ENCODE measurements at regions not wholly inside any gene's neighbourhood (a gene's known extent, or its start where the extent isn't known, plus 50 kb on each side); places are given as distances from the start of the nearest gene placed in this dataset.

- TF ChIP-seq, protein P1, sequence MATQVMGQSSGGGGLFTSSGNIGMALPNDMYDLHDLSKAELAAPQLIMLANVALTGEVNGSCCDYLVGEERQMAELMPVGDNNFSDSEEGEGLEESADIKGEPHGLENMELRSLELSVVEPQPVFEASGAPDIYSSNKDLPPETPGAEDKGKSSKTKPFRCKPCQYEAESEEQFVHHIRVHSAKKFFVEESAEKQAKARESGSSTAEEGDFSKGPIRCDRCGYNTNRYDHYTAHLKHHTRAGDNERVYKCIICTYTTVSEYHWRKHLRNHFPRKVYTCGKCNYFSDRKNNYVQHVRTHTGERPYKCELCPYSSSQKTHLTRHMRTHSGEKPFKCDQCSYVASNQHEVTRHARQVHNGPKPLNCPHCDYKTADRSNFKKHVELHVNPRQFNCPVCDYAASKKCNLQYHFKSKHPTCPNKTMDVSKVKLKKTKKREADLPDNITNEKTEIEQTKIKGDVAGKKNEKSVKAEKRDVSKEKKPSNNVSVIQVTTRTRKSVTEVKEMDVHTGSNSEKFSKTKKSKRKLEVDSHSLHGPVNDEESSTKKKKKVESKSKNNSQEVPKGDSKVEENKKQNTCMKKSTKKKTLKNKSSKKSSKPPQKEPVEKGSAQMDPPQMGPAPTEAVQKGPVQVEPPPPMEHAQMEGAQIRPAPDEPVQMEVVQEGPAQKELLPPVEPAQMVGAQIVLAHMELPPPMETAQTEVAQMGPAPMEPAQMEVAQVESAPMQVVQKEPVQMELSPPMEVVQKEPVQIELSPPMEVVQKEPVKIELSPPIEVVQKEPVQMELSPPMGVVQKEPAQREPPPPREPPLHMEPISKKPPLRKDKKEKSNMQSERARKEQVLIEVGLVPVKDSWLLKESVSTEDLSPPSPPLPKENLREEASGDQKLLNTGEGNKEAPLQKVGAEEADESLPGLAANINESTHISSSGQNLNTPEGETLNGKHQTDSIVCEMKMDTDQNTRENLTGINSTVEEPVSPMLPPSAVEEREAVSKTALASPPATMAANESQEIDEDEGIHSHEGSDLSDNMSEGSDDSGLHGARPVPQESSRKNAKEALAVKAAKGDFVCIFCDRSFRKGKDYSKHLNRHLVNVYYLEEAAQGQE (IDR thresholded peaks at IDR 0.05; ENCODE audit: low read depth), result no peak
- TF ChIP-seq ZNF274 (IDR thresholded peaks at IDR 0.05; ENCODE audit: low read depth, low read length) (no peak), SRF (IDR thresholded peaks at IDR 0.05; ENCODE audit: low read depth) (no peak)
These were observed 915.4 kb downstream of the GATA3 start (continued) for GRCh38 chr10:8969853-8970252.

DNA sequence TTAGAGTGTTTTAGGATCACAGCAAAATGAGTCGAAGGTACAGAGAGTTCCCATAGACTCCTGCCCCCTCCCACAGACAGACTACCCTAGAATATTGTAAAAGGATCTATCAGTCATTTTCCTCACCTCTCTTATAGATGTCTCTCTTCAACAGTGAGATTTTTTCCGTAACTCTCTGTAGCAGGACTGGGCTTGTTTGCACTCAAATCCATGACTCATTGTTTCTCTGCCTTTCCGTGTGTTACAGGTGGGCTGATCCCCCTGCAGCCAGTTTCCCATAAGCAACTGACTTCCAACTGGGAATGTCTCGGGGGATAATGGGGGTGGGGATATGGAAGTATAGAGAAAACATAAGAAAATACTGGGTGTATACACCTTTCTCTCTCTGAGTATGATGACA lies 921.0 kb downstream of the GATA3 start:
- Histone ChIP-seq H3K9me3 (ENCODE audit: control insufficient read depth in 1 of 2, insufficient read depth in 1 of 2, low read depth in 1 of 2, low read length in 2 of 2) (peaks cover 7 to 36% of the 10 kb centered on the region in 2 experiments; a peak in 2 of 4 replicates), H3K9me2 (ENCODE audit: insufficient read depth) (no peaks in the 10 kb centered on the region), H4K20me1 (ENCODE audit: insufficient read depth) (no peaks in the 10 kb centered on the region), H3K4me3 (replicated peaks in 1 of 2; ENCODE audit: low read depth in 1 of 2, low read length in 2 of 2) (no peak overlapping the region), H3K36me3 (ENCODE audit: control insufficient read depth in 1 of 2, insufficient read depth in 2 of 2, low read length in 2 of 2) (no peaks in the 10 kb centered on the region), H3K4me1 (ENCODE audit: control insufficient read depth in 1 of 2, insufficient read depth in 2 of 2, low read length in 2 of 2) (no peaks in the 10 kb centered on the region), H3K27ac (ENCODE audit: low read depth, low read length) (no peak overlapping the region), H3K4me2 (ENCODE audit: low read length) (no peak overlapping the region), H3K9ac (ENCODE audit: low read length) (no peak overlapping the region), H2AFZ (ENCODE audit: low read depth, low read length, poor library complexity, severe bottlenecking) (no peak overlapping the region), H3K79me2 (ENCODE audit: insufficient read depth, low read length) (no peaks in the 10 kb centered on the region), H3K27me3 (ENCODE audit: insufficient read depth, low read length) (no peaks in the 10 kb centered on the region)
- no peak for ATAC-seq
- ChIA-PET POLR2A (no interaction called here), CTCF (no interaction called here), RAD21 (ENCODE audit: low non-redundant PET in 1 of 2, low total read pairs in 2 of 2, uncharacterized antibody in 2 of 2, unreplicated experiment in 2 of 2) (no interaction called here)
- DNase-seq (ENCODE audit: low read depth, low spot score), result no peak
- intact Hi-C loops (cut with micrococcal nuclease), result no loop called here
- no peak for TF ChIP-seq ELF1 (IDR thresholded peaks at IDR 0.05; ENCODE audit: borderline replicate concordance, low read depth)
- no peak for TF ChIP-seq FOSL1 (IDR thresholded peaks at IDR 0.05; ENCODE audit: low read depth)
- TF ChIP-seq ZNF274 (IDR thresholded peaks at IDR 0.05; ENCODE audit: low read depth, low read length), result no peak
- TF ChIP-seq JUND (IDR thresholded peaks at IDR 0.05), result no peak
- BruUV-seq (replicated peaks), result no TSS peak

All from HCT116 (cell line).